ENCODE measurements at regions not wholly inside any gene's neighbourhood (a gene's known extent, or its start where the extent isn't known, plus 50 kb on each side); places are given as distances from the start of the nearest gene placed in this dataset.

DNA sequence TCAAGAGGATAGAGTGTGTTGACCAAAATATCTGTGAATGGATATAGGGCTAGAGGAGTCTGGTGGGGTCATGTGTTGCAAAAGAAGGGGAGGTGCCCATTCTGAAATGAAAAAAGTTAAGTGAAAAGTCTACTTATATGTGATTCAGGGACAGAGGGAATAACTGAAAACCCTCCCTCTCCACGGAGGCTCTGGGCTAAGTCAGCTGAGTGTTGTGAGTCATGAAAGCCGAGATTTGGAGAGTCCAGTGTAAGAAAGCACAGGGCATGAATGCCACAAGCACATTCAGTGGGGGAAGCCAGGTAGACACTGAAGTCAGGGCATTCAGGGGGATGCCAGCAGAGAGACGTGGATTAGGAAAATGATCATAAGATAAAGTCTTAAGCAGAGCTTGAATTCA, 871.9 kb downstream of the TSN start:
- Mint-ChIP-seq H3K27ac (no peak overlapping the region), H3K4me3 (no peak overlapping the region), H3K9me3 (peaks cover 0 to 6% of the 10 kb centered on the region in 2 donors), H3K27me3 (no peaks in the 10 kb centered on the region), H3K4me1 (no peaks in the 10 kb centered on the region)
- DNase-seq: no peak
- ATAC-seq: no peak

DNA sequence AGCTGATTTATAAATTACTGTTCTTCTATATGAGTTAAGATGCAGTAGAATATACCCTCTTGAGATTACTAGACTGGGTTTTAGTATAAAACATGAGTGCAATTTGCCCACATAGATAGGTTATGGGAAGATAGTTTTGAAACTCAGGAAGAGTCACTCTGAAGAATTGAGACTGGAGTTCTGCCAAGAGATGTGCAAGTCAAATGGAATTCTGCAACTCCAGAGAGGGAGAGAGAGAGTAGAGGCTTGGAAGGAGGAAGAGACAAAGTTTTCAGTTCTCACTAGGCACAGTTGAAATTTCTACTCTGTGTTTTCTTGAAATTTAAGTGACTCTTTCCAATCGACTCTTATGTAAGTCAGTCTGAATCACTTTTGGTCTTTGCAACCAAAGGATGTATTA, 878.8 kb downstream of the TSN start:
- DNase-seq: no peak
- H3K27me3 Mint-ChIP-seq: no peaks in the 10 kb centered on the region
- H3K9me3 Mint-ChIP-seq: peaks cover 3 to 9% of the 10 kb centered on the region in 2 donors

DNA sequence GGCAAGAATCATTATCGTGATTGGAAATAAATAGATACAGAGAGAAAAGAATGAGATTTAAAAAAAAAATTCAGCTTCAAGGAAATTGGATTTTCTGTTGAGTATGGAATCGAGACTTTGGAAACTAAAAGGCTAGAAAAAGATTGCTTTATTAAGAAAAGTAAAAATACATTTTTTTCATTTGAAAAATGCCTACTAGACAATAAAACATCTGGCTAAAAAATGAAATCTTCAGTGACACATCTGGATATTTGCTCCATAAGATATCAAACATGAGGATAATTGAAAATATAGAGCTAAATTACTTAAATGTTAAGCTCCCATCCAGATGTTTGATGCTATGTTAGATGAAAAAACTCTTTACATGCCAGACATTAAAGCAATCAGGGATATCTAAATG, 879.5 kb downstream of the TSN start:
- peaks cover 8 to 11% of the 10 kb centered on the region in 2 donors for H3K9me3 Mint-ChIP-seq
- ATAC-seq (no peak), DNase-seq (no peak)
- H3K4me1 Mint-ChIP-seq: no peaks in the 10 kb centered on the region
- no peak overlapping the region for H3K27ac Mint-ChIP-seq
- H3K27me3 Mint-ChIP-seq: no peaks in the 10 kb centered on the region
- no peak overlapping the region for H3K4me3 Mint-ChIP-seq

More for the DNA sequence above, 878.8 kb downstream of the TSN start:
- no peak overlapping the region for H3K27ac Mint-ChIP-seq
- H3K4me3 Mint-ChIP-seq: no peak overlapping the region
- H3K4me1 Mint-ChIP-seq: no peaks in the 10 kb centered on the region
- no peak for ATAC-seq

DNA sequence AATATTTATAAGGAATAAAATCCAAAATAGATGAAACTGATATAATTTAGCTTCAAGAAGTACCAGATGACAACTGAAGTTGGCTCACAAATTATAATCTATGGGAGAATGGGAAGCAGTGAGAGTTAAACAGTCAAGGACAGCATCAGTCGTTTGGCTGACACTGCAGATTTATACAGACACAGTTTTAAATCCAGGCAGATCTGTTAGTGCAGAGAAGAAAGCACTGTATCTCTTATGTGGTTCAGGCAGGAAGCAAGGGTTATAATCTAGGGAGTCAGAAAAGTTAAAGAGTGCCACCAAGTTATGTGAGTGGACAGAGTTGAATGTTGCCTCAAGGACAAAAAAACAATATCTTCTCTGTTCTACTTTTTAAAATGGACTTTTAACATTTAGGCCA, 880.2 kb downstream of the TSN start:
- Mint-ChIP-seq H3K27ac (no peak overlapping the region), H3K27me3 (no peaks in the 10 kb centered on the region), H3K4me3 (no peak overlapping the region), H3K9me3 (peaks cover 11 to 12% of the 10 kb centered on the region in 2 donors), H3K4me1 (no peaks in the 10 kb centered on the region)
- ATAC-seq (no peak), DNase-seq (no peak)

DNA sequence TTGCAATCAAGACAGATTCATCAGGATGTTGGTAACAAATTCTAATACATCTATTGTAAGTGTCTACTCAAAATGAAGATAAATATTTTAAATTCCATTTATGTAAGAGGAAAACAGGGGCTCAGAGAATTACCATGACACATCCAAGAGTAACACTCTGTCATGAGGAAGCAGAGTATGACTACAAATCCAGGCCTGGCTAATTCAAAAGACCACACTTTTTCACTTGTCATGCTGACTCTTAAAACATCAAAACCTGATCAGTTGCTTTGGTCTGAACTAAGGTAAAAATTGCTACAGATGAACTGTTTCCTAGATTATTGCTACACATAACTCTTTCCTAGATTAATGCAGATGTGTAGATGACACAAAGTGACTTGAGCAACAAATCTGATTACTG, 880.6 kb downstream of the TSN start:
- no peaks in the 10 kb centered on the region for H3K4me1 Mint-ChIP-seq
- no peaks in the 10 kb centered on the region for H3K27me3 Mint-ChIP-seq
- no peak for ATAC-seq
- no peak overlapping the region for H3K4me3 Mint-ChIP-seq
- no peak for DNase-seq
- H3K27ac Mint-ChIP-seq: no peak overlapping the region
- peaks cover 15% of the 10 kb centered on the region in 2 donors for H3K9me3 Mint-ChIP-seq

DNA sequence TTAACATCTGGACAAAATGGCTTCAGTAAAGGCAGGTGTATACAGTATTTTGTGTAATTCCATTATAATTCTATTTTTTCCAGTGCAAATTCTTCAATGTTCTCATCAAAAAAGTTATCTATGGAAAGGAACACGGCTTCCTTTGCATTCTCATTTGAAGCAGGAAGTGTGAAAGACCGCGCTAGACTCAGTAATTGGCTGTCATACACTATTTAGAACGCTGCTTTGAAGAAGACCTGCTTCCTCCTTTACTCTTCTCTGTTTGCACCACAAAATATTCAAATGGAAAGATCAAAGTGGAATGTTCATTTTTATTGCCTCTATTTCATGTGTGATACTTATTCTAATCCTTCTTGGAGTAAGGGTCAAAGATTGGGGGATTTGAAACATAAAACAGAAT, 883.7 kb downstream of the TSN start:
- Mint-ChIP-seq H3K27ac (no peak overlapping the region), H3K9me3 (peaks cover 11 to 15% of the 10 kb centered on the region in 2 donors), H3K4me1 (no peaks in the 10 kb centered on the region), H3K4me3 (no peak overlapping the region), H3K27me3 (no peaks in the 10 kb centered on the region)
- ATAC-seq (no peak), DNase-seq (no peak)

DNA sequence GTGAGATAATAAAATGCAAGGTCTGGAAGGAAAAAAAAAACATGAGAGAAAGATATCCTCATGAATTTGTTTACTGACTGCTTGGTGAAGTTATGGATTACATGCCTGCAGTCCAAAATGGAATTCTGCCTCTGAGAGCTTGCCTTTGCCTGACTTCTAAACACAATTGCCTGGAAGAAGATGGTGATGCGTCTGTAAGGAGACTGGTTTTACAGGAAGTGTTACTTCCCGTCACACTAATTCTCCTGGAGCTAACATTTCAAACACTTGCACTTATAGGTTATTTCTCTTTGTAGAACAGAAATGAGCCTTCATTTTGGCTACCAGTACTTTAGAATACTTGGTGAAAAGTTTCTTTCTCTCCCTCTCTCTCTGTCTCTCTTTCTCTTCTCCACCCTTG, 884.3 kb downstream of the TSN start:
- H3K4me1 Mint-ChIP-seq: no peaks in the 10 kb centered on the region
- DNase-seq: no peak
- no peak overlapping the region for H3K4me3 Mint-ChIP-seq
- no peak for ATAC-seq
- no peaks in the 10 kb centered on the region for H3K27me3 Mint-ChIP-seq
- H3K27ac Mint-ChIP-seq: no peak overlapping the region
- peaks cover 11 to 15% of the 10 kb centered on the region in 2 donors for H3K9me3 Mint-ChIP-seq

DNA sequence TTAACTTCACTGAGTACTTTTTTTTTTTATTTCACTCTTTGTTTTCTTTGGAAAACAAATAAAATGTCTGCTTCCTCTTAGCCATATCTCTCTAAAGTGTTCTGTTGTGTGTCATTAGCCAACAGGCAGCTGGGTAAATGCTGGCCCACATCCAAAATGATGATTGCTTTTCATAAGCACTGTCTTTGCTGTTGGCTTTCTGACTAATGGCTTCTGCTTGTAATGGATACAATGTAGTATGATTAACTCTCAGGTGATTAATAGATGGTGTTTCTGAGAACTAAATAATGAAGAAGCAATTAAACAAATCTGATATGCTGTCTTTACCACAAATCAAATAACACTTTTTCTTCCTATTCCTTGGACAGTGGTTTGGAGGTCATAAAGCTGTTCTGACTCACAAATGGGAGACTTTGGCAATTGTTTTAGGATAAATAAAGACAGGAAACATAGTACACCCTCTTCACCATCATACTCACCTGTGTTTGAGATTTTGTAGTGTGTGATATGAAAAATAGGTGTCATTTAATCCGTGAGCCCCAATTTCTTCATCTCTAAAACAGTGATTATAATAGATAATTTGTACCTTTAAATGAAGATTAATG, 888.4 kb downstream of the TSN start:
- no peak for DNase-seq
- peaks cover 8 to 15% of the 10 kb centered on the region in 2 donors for H3K9me3 Mint-ChIP-seq
- no peaks in the 10 kb centered on the region for H3K27me3 Mint-ChIP-seq

DNA sequence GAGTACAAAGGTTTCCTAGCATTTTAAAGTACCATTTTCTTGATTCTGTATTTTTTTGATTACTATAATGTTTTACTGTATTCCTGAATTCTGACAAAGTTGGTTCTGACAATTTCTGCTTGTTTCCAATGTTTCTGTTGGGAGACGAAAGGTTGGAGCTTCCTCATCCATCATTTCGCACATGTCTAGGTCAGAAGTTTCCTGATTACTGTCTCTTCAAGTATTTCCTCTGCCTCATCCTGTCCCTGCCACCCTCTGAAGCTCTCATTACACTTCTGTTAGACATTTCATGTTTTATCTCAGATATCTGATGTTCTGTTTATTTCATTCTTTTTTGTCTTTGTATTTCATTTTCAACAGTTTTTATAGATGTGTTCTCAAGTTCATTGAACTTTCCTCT, 895.8 kb downstream of the TSN start:
- DNase-seq (no peak), ATAC-seq (no peak)
- no peaks in the 10 kb centered on the region for H3K9me3 Mint-ChIP-seq
- no peaks in the 10 kb centered on the region for H3K4me1 Mint-ChIP-seq
- no peak overlapping the region for H3K27ac Mint-ChIP-seq
- no peak overlapping the region for H3K4me3 Mint-ChIP-seq
- no peaks in the 10 kb centered on the region for H3K27me3 Mint-ChIP-seq

More for the DNA sequence above, 888.4 kb downstream of the TSN start:
- ATAC-seq: no peak
- H3K4me3 Mint-ChIP-seq: no peak overlapping the region
- no peaks in the 10 kb centered on the region for H3K4me1 Mint-ChIP-seq
- no peak overlapping the region for H3K27ac Mint-ChIP-seq

DNA sequence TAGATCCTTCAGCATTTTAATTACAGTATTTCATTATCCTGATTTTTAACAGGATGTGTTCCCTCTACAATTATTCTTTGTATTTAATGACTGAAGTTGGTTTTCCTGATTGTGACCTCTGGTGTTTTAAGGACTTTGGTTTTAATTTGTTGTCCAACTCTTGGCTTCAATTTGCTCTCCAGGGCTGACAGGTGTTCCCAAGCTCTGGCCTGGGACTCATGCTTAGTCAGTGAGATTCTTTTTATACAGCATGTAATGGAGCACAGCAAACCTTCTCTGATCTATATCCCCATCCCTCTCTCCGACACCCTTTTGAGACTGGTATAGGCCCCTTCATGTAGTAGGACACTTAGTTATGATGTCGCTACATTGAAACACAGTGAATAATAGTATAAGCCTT, 896.3 kb downstream of the TSN start:
- Mint-ChIP-seq H3K27me3 (no peaks in the 10 kb centered on the region), H3K4me1 (no peaks in the 10 kb centered on the region), H3K27ac (no peak overlapping the region), H3K9me3 (no peaks in the 10 kb centered on the region), H3K4me3 (no peak overlapping the region)
- no peak for ATAC-seq
- no peak for DNase-seq

DNA sequence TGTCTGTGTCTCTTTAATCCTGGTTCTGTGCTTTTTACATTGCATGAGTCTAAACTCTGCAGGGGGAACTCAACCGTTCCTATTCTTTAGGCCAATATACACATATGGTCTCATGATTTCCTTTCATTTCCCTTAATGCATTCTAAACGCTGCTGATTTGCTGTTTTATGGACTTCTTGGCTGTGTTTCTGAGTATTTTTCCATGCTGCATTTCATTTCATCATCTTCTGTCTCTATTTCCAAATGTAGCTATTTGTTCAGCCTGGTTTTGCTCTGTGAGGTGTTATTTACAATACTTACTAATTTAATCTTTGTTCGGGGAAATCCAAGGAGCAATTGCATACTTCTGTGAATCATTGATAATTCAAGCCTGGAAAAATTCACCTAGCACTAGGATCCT, 897.2 kb downstream of the TSN start:
- no peak overlapping the region for H3K27ac Mint-ChIP-seq
- DNase-seq (no peak), ATAC-seq (no peak)
- H3K27me3 Mint-ChIP-seq: no peaks in the 10 kb centered on the region
- H3K9me3 Mint-ChIP-seq: no peaks in the 10 kb centered on the region
- H3K4me1 Mint-ChIP-seq: no peaks in the 10 kb centered on the region
- no peak overlapping the region for H3K4me3 Mint-ChIP-seq

DNA sequence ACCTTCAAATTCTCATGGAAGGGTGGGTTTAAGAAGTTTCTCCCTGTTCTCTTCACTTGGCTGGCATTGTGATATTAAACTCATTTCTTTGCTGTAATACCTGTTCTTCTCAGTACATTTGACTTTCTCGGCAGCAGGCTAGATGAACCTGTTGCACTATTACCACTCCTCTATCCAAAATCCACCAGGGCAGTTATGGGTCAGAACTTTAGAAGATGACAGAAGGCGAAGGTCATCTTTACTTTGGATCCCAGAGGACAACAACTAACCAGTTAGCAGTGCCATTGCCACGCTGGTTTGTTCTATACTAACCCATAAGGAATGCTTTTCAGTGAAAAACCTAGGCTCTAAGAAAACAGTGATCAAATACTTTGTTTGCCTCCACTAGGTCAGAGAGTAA, 901.0 kb downstream of the TSN start:
- Mint-ChIP-seq H3K9me3 (no peaks in the 10 kb centered on the region), H3K4me3 (no peak overlapping the region), H3K27me3 (peaks cover 10% of the 10 kb centered on the region), H3K27ac (no peak overlapping the region), H3K4me1 (no peaks in the 10 kb centered on the region)
- DNase-seq (no peak), ATAC-seq (no peak)

DNA sequence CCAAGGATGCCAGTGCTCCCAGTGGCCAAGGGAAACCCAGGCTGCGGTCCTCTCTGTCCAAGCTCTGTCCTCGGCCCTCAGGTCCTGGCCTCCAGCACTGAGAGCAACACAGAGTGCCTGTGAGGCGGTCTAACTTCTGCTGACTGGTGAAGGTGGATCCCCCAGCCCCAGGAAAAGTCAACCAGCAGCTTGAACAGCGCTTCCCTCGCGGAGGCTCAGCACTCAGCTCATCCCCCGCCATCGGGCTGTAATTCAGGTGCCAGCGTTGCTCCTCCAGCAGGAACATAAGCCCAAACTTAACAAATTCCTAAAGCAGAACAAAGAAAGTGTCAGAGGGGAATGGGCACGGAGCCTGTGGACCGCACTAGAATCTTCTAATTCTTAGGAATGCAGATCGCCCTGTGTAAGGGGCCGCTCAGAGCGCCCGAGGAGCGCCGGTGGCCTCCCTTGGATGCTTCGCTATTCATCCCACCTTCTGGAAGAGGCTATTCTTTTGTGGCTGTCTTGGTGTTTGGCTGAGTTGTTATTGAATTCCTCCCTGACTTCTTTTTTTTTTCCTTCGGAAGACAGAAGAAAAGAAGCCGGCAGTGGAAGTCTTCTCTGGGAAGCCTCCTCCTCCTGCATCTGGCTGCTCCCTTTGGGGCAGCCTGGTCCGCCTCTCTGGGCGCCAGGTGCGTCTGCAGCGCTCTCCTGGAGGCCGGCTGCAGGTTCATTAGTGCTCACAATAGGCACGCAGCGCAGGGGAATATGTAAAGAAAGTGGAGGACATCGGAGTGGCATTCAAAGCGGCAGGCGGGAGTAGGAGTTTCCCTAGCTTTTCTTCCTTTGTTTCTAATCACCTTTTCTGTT, 905.6 kb downstream of the TSN start:
- DNase-seq (no peak), ATAC-seq (no peak)
- Mint-ChIP-seq H3K27me3 (peaks cover 12% of the 10 kb centered on the region), H3K4me3 (no peak overlapping the region), H3K4me1 (no peaks in the 10 kb centered on the region), H3K27ac (no peak overlapping the region), H3K9me3 (no peaks in the 10 kb centered on the region)

DNA sequence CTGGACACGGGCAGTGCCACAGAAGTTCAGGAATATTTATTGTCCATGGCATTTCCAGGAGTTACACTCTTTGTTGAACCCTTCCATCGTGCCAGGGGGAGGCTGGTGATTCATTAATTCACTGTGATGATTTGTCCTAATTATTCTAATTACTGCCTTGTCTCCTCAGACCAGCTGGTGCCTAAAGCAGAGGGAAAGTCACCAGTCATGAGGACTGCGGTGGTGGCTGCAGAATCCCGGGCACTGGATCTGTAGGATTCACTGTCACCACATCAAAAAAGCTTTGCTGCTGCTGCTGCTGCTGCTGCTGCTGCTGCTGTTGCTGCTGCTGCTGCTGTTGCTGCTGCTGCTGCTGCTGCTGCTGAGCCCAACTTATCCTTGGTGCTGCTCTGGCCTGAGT, 908.2 kb downstream of the TSN start:
- no peak for ATAC-seq
- DNase-seq: no peak
- no peak overlapping the region for H3K4me3 Mint-ChIP-seq
- H3K9me3 Mint-ChIP-seq: no peaks in the 10 kb centered on the region
- no peaks in the 10 kb centered on the region for H3K4me1 Mint-ChIP-seq
- H3K27ac Mint-ChIP-seq: no peak overlapping the region
- peaks cover 12% of the 10 kb centered on the region for H3K27me3 Mint-ChIP-seq

DNA sequence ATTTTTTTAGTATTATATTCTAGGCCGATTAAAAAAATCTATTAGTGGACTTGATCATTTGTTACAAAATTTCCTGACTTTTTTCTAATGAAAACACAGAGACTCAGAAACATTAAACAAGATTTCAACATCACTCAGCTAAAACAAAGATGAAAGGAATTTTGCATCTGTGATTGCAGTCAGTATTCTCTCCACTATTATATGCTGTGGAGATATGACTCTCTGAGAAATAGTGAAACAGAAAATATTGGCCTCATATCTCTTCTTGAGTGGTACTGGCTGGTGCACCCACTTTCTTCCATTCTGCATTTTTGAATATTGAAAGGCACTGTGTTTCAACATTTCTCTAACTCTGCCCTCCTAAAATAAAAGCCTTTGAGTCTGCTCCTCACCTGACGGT, 914.2 kb downstream of the TSN start:
- no peak overlapping the region for H3K4me3 Mint-ChIP-seq
- H3K27me3 Mint-ChIP-seq: no peaks in the 10 kb centered on the region
- DNase-seq: no peak
- no peak for ATAC-seq
- H3K9me3 Mint-ChIP-seq: peaks cover 0 to 5% of the 10 kb centered on the region in 2 donors
- no peak overlapping the region for H3K27ac Mint-ChIP-seq
- no peaks in the 10 kb centered on the region for H3K4me1 Mint-ChIP-seq

DNA sequence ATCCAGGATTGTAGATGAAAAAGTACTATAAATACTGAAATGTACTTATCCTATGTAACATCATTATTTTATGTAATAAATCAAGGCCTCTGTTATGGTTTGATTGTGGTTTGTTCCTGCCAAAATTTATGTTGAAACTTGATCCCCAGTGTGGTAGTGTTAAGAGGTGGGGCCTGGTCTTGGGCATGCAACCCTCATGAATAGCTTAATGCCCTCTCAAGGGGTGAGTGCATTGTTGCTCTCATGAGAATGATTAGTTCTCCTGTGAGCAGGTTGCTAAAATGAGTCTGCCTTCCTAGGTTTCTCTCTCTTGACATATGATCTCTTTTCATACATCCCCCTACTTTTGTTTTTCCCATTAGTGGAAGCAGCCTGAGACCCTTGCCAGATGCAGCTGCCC, 915.4 kb downstream of the TSN start:
- Mint-ChIP-seq H3K9me3 (peaks cover 0 to 5% of the 10 kb centered on the region in 2 donors), H3K4me3 (no peak overlapping the region), H3K27me3 (no peaks in the 10 kb centered on the region), H3K27ac (no peak overlapping the region), H3K4me1 (no peaks in the 10 kb centered on the region)
- no peak for DNase-seq
- no peak for ATAC-seq

DNA sequence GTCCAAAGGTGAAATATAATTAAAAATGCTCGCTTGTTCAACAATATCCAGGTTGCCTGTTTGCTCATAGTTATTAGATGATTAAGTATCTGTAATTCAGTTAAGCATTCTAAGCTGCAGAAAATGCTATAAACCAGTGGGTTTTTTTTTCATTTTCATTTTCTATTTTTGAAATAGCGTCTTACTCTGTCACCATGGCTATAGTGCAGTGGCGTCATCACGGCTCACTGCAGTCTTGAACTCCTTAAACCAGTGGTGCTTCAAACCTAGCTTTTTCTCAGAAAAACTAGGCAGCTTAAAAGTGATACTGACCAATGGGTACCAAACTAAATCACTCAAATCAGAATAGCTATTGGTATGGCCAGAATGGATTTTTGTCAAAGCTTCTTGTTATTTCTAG, 925.2 kb downstream of the TSN start:
- Mint-ChIP-seq H3K4me1 (no peaks in the 10 kb centered on the region), H3K27ac (no peak overlapping the region), H3K9me3 (peaks cover 0 to 9% of the 10 kb centered on the region in 2 donors), H3K27me3 (no peaks in the 10 kb centered on the region), H3K4me3 (no peak overlapping the region)
- ATAC-seq (no peak), DNase-seq (no peak)

Measured in stimulated activated naive CD8-positive, alpha-beta T cell treated with anti-CD3 and anti-CD28 coated beads, Interleukin-15, amount 100 ng/mL, for 72 hours (primary cell).